Liver (tissue), 3 donors: ENCODE measurements at regions not wholly inside any gene's neighbourhood (a gene's known extent, or its start where the extent isn't known, plus 50 kb on each side); places are given as distances from the start of the nearest gene placed in this dataset.
A peak's percentile ranks its signal among the peaks of the same experiment; 100 is the strongest.

Experiments
- FOXA1 ChIP-seq: IDR thresholded peaks from 2 replicates; pipeline ENCODE4 v1.6.1; 2016; ENCODE audit warnings: antibody characterized with exemption
- GABPA ChIP-seq, 2 donors: IDR thresholded peaks in 1 of 2; conservative IDR thresholded peaks in 1 of 2; 2 replicates each; pipeline ENCODE4 v1.6.1; 2016; ENCODE audit warnings: antibody characterized with exemption in 2 of 2, mild to moderate bottlenecking in 1 of 2, moderate library complexity in 1 of 2
- JUND ChIP-seq, 2 donors: IDR thresholded peaks; 2 replicates each; pipeline ENCODE4 v1.6.1; 2016; ENCODE audit warnings: antibody characterized with exemption in 2 of 2
- RAD21 ChIP-seq, 2 donors: IDR thresholded peaks; 2 replicates each; pipeline ENCODE4 v1.6.1; 2016; ENCODE audit warnings: antibody characterized with exemption in 2 of 2, mild to moderate bottlenecking in 2 of 2
- RXRA ChIP-seq, 2 donors: IDR thresholded peaks; 2 replicates each; pipeline ENCODE4 v1.6.1; 2017 to 2018; ENCODE audit warnings: antibody characterized with exemption in 2 of 2, mild to moderate bottlenecking in 1 of 2
- SP1 ChIP-seq: IDR thresholded peaks from 2 replicates; pipeline ENCODE4 v1.6.1; 2018; ENCODE audit warnings: antibody characterized with exemption, mild to moderate bottlenecking
- TF ChIP-seq, protein P1 (sequence below): fragments of 150-350 bp; IDR thresholded peaks from 2 replicates; pipeline ENCODE4 v1.5.1; 2017; ENCODE audit warnings: improper control_type of control experiment, low read depth, low read length; ENCODE audit not compliant: missing input control
- TF ChIP-seq, protein P2 (sequence below): IDR thresholded peaks from 2 replicates; pipeline ENCODE4 v1.6.1; 2016; ENCODE audit warnings: antibody characterized with exemption, mild to moderate bottlenecking
- TF ChIP-seq, protein P3 (sequence below): IDR thresholded peaks from 2 replicates; pipeline ENCODE4 v1.6.1; 2016; ENCODE audit warnings: antibody characterized with exemption
- TF ChIP-seq, protein P4 (sequence below): IDR thresholded peaks from 2 replicates; pipeline ENCODE4 v1.6.1; 2016; ENCODE audit warnings: antibody characterized with exemption
- donor health status: healthy.
- donor health status: healthy.

DNA sequence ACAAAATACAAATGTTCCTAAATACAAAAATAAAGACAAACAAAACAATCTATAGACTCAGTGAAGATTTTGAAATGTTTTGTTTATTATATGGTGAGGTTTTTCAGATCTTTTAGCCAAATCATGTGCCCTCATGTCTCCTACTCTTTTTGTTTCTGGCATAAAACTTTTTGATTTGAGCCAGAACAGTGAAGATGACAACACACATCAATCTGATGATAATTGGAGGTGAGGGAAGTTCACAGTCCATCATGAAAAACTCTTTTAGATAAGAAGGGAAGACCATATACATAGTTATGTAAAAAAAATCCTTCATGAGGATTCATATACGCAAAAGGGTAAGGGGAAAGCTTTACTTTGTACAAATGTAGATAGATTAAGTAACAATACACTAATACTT, 75.1 kb upstream of the OSBPL11 start:
- TF ChIP-seq, protein P1, sequence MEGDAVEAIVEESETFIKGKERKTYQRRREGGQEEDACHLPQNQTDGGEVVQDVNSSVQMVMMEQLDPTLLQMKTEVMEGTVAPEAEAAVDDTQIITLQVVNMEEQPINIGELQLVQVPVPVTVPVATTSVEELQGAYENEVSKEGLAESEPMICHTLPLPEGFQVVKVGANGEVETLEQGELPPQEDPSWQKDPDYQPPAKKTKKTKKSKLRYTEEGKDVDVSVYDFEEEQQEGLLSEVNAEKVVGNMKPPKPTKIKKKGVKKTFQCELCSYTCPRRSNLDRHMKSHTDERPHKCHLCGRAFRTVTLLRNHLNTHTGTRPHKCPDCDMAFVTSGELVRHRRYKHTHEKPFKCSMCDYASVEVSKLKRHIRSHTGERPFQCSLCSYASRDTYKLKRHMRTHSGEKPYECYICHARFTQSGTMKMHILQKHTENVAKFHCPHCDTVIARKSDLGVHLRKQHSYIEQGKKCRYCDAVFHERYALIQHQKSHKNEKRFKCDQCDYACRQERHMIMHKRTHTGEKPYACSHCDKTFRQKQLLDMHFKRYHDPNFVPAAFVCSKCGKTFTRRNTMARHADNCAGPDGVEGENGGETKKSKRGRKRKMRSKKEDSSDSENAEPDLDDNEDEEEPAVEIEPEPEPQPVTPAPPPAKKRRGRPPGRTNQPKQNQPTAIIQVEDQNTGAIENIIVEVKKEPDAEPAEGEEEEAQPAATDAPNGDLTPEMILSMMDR: no peak
- no peak for TF ChIP-seq RAD21 (IDR thresholded peaks at IDR 0.05)
- no peak for TF ChIP-seq SP1
- TF ChIP-seq GABPA (IDR thresholded peaks at IDR 0.05 in 1 of 2, conservative IDR thresholded peaks at IDR 0.05 in 1 of 2): no peak
- TF ChIP-seq, protein P2, sequence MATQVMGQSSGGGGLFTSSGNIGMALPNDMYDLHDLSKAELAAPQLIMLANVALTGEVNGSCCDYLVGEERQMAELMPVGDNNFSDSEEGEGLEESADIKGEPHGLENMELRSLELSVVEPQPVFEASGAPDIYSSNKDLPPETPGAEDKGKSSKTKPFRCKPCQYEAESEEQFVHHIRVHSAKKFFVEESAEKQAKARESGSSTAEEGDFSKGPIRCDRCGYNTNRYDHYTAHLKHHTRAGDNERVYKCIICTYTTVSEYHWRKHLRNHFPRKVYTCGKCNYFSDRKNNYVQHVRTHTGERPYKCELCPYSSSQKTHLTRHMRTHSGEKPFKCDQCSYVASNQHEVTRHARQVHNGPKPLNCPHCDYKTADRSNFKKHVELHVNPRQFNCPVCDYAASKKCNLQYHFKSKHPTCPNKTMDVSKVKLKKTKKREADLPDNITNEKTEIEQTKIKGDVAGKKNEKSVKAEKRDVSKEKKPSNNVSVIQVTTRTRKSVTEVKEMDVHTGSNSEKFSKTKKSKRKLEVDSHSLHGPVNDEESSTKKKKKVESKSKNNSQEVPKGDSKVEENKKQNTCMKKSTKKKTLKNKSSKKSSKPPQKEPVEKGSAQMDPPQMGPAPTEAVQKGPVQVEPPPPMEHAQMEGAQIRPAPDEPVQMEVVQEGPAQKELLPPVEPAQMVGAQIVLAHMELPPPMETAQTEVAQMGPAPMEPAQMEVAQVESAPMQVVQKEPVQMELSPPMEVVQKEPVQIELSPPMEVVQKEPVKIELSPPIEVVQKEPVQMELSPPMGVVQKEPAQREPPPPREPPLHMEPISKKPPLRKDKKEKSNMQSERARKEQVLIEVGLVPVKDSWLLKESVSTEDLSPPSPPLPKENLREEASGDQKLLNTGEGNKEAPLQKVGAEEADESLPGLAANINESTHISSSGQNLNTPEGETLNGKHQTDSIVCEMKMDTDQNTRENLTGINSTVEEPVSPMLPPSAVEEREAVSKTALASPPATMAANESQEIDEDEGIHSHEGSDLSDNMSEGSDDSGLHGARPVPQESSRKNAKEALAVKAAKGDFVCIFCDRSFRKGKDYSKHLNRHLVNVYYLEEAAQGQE: no peak
- TF ChIP-seq RXRA (IDR thresholded peaks at IDR 0.05): peak in 1 of 2 donors; percentile 12
- TF ChIP-seq JUND (IDR thresholded peaks at IDR 0.05): no peak
- TF ChIP-seq, protein P3, sequence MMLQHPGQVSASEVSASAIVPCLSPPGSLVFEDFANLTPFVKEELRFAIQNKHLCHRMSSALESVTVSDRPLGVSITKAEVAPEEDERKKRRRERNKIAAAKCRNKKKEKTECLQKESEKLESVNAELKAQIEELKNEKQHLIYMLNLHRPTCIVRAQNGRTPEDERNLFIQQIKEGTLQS: no peak
- no peak for TF ChIP-seq FOXA1
- TF ChIP-seq, protein P4, sequence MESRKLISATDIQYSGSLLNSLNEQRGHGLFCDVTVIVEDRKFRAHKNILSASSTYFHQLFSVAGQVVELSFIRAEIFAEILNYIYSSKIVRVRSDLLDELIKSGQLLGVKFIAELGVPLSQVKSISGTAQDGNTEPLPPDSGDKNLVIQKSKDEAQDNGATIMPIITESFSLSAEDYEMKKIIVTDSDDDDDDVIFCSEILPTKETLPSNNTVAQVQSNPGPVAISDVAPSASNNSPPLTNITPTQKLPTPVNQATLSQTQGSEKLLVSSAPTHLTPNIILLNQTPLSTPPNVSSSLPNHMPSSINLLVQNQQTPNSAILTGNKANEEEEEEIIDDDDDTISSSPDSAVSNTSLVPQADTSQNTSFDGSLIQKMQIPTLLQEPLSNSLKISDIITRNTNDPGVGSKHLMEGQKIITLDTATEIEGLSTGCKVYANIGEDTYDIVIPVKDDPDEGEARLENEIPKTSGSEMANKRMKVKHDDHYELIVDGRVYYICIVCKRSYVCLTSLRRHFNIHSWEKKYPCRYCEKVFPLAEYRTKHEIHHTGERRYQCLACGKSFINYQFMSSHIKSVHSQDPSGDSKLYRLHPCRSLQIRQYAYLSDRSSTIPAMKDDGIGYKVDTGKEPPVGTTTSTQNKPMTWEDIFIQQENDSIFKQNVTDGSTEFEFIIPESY: no peak
